ENCODE measurements at regions not wholly inside any gene's neighbourhood (a gene's known extent, or its start where the extent isn't known, plus 50 kb on each side); places are given as distances from the start of the nearest gene placed in this dataset.
A peak's percentile ranks its signal among the peaks of the same experiment; 100 is the strongest.

- no peak for TF ChIP-seq NFYC (CRISPR knock-in tag; IDR thresholded peaks at IDR 0.05)
- no peak for TF ChIP-seq ZNF576 (CRISPR knock-in tag; IDR thresholded peaks at IDR 0.05)
- TF ChIP-seq ZNF331 (CRISPR knock-in tag; IDR thresholded peaks at IDR 0.05) = peak; percentile 65; the same call in 1 of the 2 replicates
- TF ChIP-seq SNAPC5 (CRISPR knock-in tag; IDR thresholded peaks at IDR 0.05; ENCODE audit: borderline replicate concordance) = no peak
- TF ChIP-seq ETV5 (CRISPR knock-in tag; IDR thresholded peaks at IDR 0.05; ENCODE audit: borderline replicate concordance) = 0 out of 2 replicates have a peak, but pooled peaks have one; percentile 19
- TF ChIP-seq ZSCAN20 (CRISPR knock-in tag; IDR thresholded peaks at IDR 0.05; ENCODE audit: borderline replicate concordance) = no peak
- no peak for TF ChIP-seq NCOA1 (CRISPR knock-in tag; IDR thresholded peaks at IDR 0.05)
- TF ChIP-seq ZMYM2 (CRISPR knock-in tag; IDR thresholded peaks at IDR 0.05) = no peak
- TF ChIP-seq ZNF224 (CRISPR knock-in tag; IDR thresholded peaks at IDR 0.05) = no peak
- TF ChIP-seq MED13 (CRISPR knock-in tag; IDR thresholded peaks at IDR 0.05) = no peak
- no peak for TF ChIP-seq ZNF280B (CRISPR knock-in tag; IDR thresholded peaks at IDR 0.05; ENCODE audit: borderline replicate concordance)
- TF ChIP-seq ZNF329 (CRISPR knock-in tag; IDR thresholded peaks at IDR 0.05; ENCODE audit: low read depth) = no peak
- TF ChIP-seq EEA1 (CRISPR knock-in tag; IDR thresholded peaks at IDR 0.05; ENCODE audit: borderline replicate concordance) = no peak
- TF ChIP-seq ZBTB26 (CRISPR knock-in tag; IDR thresholded peaks at IDR 0.05; ENCODE audit: borderline replicate concordance) = no peak
- TF ChIP-seq KLF12 (CRISPR knock-in tag; IDR thresholded peaks at IDR 0.05; ENCODE audit: borderline replicate concordance) = no peak
- TF ChIP-seq ZNF737 (CRISPR knock-in tag; IDR thresholded peaks at IDR 0.05; ENCODE audit: borderline replicate concordance) = no peak
- TF ChIP-seq ZHX1 (CRISPR knock-in tag; IDR thresholded peaks at IDR 0.05; ENCODE audit: low read depth) = no peak
- TF ChIP-seq ZHX2 (IDR thresholded peaks at IDR 0.05; ENCODE audit: low read depth) = no peak
- TF ChIP-seq ZHX2 (CRISPR knock-in tag; IDR thresholded peaks at IDR 0.05; ENCODE audit: borderline replicate concordance) = no peak
Observed at GRCh38 chr5:142521706-142522105, 164.2 kb downstream of the FGF1 start (continued).
